ENCODE measurements at regions not wholly inside any gene's neighbourhood (a gene's known extent, or its start where the extent isn't known, plus 50 kb on each side); places are given as distances from the start of the nearest gene placed in this dataset.

- ChIA-PET POLR2A (no interaction called here), CTCF (no interaction called here)
- Mint-ChIP-seq H3K4me3 (no peak overlapping the region), H3K4me1 (no peaks in the 10 kb centered on the region), H3K27me3 (peaks cover 0 to 8% of the 10 kb centered on the region in 2 donors), H3K36me3 (no peaks in the 10 kb centered on the region), H3K9me3 (no peaks in the 10 kb centered on the region), H3K27ac (no peak overlapping the region)
- H3K4me1 ChIP-seq (ENCODE audit: insufficient read depth, low read length) = no peaks in the 10 kb centered on the region
- H3K36me3 ChIP-seq (ENCODE audit: insufficient read depth, low read length) = no peaks in the 10 kb centered on the region
- no peaks in the 10 kb centered on the region for H3K27me3 ChIP-seq (ENCODE audit: insufficient read depth, low read length, poor library complexity, severe bottlenecking)
- H3K27ac ChIP-seq (ENCODE audit: low read depth, low read length) = no peak overlapping the region
- H3K9me3 ChIP-seq (ENCODE audit: low read length) = no peaks in the 10 kb centered on the region
- no peak for DNase-seq
- H3K4me3 ChIP-seq (ENCODE audit: low read length) = no peak overlapping the region
These were observed 180.4 kb upstream of the ACTBL2 start for GRCh38 chr5:57662991-57663390.

GRCh38 chr5:57659886-57660285, 177.3 kb upstream of the ACTBL2 start:
- Mint-ChIP-seq H3K36me3 (no peaks in the 10 kb centered on the region), H3K4me1 (no peaks in the 10 kb centered on the region), H3K4me3 (no peak overlapping the region), H3K27me3 (peaks cover 0 to 8% of the 10 kb centered on the region in 2 donors), H3K27ac (no peak overlapping the region), H3K9me3 (no peaks in the 10 kb centered on the region)
- no peaks in the 10 kb centered on the region for H3K36me3 ChIP-seq (ENCODE audit: insufficient read depth, low read length)
- H3K4me1 ChIP-seq (ENCODE audit: insufficient read depth, low read length) = no peaks in the 10 kb centered on the region
- H3K27me3 ChIP-seq (ENCODE audit: insufficient read depth, low read length, poor library complexity, severe bottlenecking) = no peaks in the 10 kb centered on the region
- POLR2A ChIA-PET = no interaction called here
- no peaks in the 10 kb centered on the region for H3K9me3 ChIP-seq (ENCODE audit: low read length)
- no peak overlapping the region for H3K4me3 ChIP-seq (ENCODE audit: low read length)
- DNase-seq = no peak
- CTCF ChIA-PET = no interaction called here
- H3K27ac ChIP-seq (ENCODE audit: low read depth, low read length) = no peak overlapping the region

- Histone ChIP-seq H3K4me3 (ENCODE audit: low read length) (no peak overlapping the region), H3K27ac (ENCODE audit: low read depth, low read length) (no peak overlapping the region), H3K4me1 (ENCODE audit: insufficient read depth, low read length) (no peaks in the 10 kb centered on the region), H3K27me3 (ENCODE audit: insufficient read depth, low read length, poor library complexity, severe bottlenecking) (no peaks in the 10 kb centered on the region), H3K36me3 (ENCODE audit: insufficient read depth, low read length) (no peaks in the 10 kb centered on the region), H3K9me3 (ENCODE audit: low read length) (no peaks in the 10 kb centered on the region)
- ChIA-PET CTCF (no interaction called here), POLR2A (no interaction called here)
- H3K9me3 Mint-ChIP-seq = no peaks in the 10 kb centered on the region
- no peak for DNase-seq
- no peak overlapping the region for H3K4me3 Mint-ChIP-seq
- no peaks in the 10 kb centered on the region for H3K4me1 Mint-ChIP-seq
- no peak overlapping the region for H3K27ac Mint-ChIP-seq
- peaks cover 0 to 8% of the 10 kb centered on the region in 2 donors for H3K27me3 Mint-ChIP-seq
- no peaks in the 10 kb centered on the region for H3K36me3 Mint-ChIP-seq
These were observed 175.4 kb upstream of the ACTBL2 start for GRCh38 chr5:57658018-57658417.

- no peak overlapping the region for H3K27ac Mint-ChIP-seq
- H3K36me3 Mint-ChIP-seq = no peaks in the 10 kb centered on the region
- CTCF ChIA-PET = no interaction called here
- H3K4me3 ChIP-seq (ENCODE audit: low read length) = no peak overlapping the region
- H3K27me3 ChIP-seq (ENCODE audit: insufficient read depth, low read length, poor library complexity, severe bottlenecking) = no peaks in the 10 kb centered on the region
- no peaks in the 10 kb centered on the region for H3K9me3 ChIP-seq (ENCODE audit: low read length)
- H3K4me1 Mint-ChIP-seq = no peaks in the 10 kb centered on the region
- no peak for DNase-seq
- POLR2A ChIA-PET = no interaction called here
- H3K27ac ChIP-seq (ENCODE audit: low read depth, low read length) = no peak overlapping the region
- no peak overlapping the region for H3K4me3 Mint-ChIP-seq
- H3K27me3 Mint-ChIP-seq = peaks cover 0 to 3% of the 10 kb centered on the region in 2 donors
- peaks cover 0 to under 1% (median 0%) of the 10 kb centered on the region in 5 donors for H3K9me3 Mint-ChIP-seq
- H3K4me1 ChIP-seq (ENCODE audit: insufficient read depth, low read length) = no peaks in the 10 kb centered on the region
- no peaks in the 10 kb centered on the region for H3K36me3 ChIP-seq (ENCODE audit: insufficient read depth, low read length)
These were observed 172.6 kb upstream of the ACTBL2 start for GRCh38 chr5:57655228-57655627.

- H3K36me3 ChIP-seq (ENCODE audit: insufficient read depth, low read length) = no peaks in the 10 kb centered on the region
- peaks cover 0 to under 1% of the 10 kb centered on the region in 2 donors for H3K27me3 Mint-ChIP-seq
These were observed 171.2 kb upstream of the ACTBL2 start for GRCh38 chr5:57653636-57654290.

GRCh38 chr5:57651127-57651526, 168.5 kb upstream of the ACTBL2 start:
- Histone ChIP-seq H3K27me3 (ENCODE audit: insufficient read depth, low read length, poor library complexity, severe bottlenecking) (no peaks in the 10 kb centered on the region), H3K9me3 (ENCODE audit: low read length) (no peaks in the 10 kb centered on the region), H3K36me3 (ENCODE audit: insufficient read depth, low read length) (no peaks in the 10 kb centered on the region), H3K4me1 (ENCODE audit: insufficient read depth, low read length) (no peaks in the 10 kb centered on the region), H3K27ac (ENCODE audit: low read depth, low read length) (no peak overlapping the region), H3K4me3 (ENCODE audit: low read length) (no peak overlapping the region)
- peaks cover 0 to 3% of the 10 kb centered on the region in 2 donors for H3K27me3 Mint-ChIP-seq
- DNase-seq = no peak
- POLR2A ChIA-PET = no interaction called here
- no peaks in the 10 kb centered on the region for H3K4me1 Mint-ChIP-seq
- CTCF ChIA-PET = interaction anchor here (2.6 kb wide), 1 partner anchor 810 kb away, joined by 12 read pairs; no protein-coding TSS in a partner anchor
- H3K9me3 Mint-ChIP-seq = peaks cover 3 to 14% (median 12%) of the 10 kb centered on the region in 5 donors
- no peak overlapping the region for H3K4me3 Mint-ChIP-seq
- no peak overlapping the region for H3K27ac Mint-ChIP-seq
- no peaks in the 10 kb centered on the region for H3K36me3 Mint-ChIP-seq

More at GRCh38 chr5:57653636-57654290, 171.2 kb upstream of the ACTBL2 start:
- Histone ChIP-seq H3K27me3 (ENCODE audit: insufficient read depth, low read length, poor library complexity, severe bottlenecking) (no peaks in the 10 kb centered on the region), H3K27ac (ENCODE audit: low read depth, low read length) (no peak overlapping the region), H3K4me1 (ENCODE audit: insufficient read depth, low read length) (no peaks in the 10 kb centered on the region), H3K4me3 (ENCODE audit: low read length) (no peak overlapping the region), H3K9me3 (ENCODE audit: low read length) (no peaks in the 10 kb centered on the region)
- DNase-seq = no peak
- Mint-ChIP-seq H3K9me3 (peaks cover 3 to 7% (median 5%) of the 10 kb centered on the region in 5 donors), H3K27ac (peak overlapping the region in 1 of 8 donors; percentile 29), H3K36me3 (no peaks in the 10 kb centered on the region), H3K4me1 (no peaks in the 10 kb centered on the region), H3K4me3 (no peak overlapping the region)
- ChIA-PET POLR2A (no interaction called here), CTCF (no interaction called here)

GRCh38 chr5:57650360-57651069, 167.9 kb upstream of the ACTBL2 start:
- DNase-seq = peak in 1 of 5 donors; percentile 1
- Mint-ChIP-seq H3K36me3 (no peaks in the 10 kb centered on the region), H3K4me3 (no peak overlapping the region), H3K27ac (no peak overlapping the region), H3K27me3 (peaks cover 0 to 3% of the 10 kb centered on the region in 2 donors), H3K9me3 (peaks cover 3 to 14% (median 12%) of the 10 kb centered on the region in 5 donors), H3K4me1 (no peaks in the 10 kb centered on the region)
- ChIA-PET CTCF (interaction anchor here (1.5 to 2.6 kb wide), 2 partner anchors 8 to 810 kb away, joined by 4 to 12 read pairs; no protein-coding TSS in a partner anchor), POLR2A (no interaction called here)
- H3K27ac ChIP-seq (ENCODE audit: low read depth, low read length) = no peak overlapping the region
- no peak overlapping the region for H3K4me3 ChIP-seq (ENCODE audit: low read length)
- no peaks in the 10 kb centered on the region for H3K27me3 ChIP-seq (ENCODE audit: insufficient read depth, low read length, poor library complexity, severe bottlenecking)
- H3K9me3 ChIP-seq (ENCODE audit: low read length) = no peaks in the 10 kb centered on the region
- H3K4me1 ChIP-seq (ENCODE audit: insufficient read depth, low read length) = no peaks in the 10 kb centered on the region
- no peaks in the 10 kb centered on the region for H3K36me3 ChIP-seq (ENCODE audit: insufficient read depth, low read length)

GRCh38 chr5:57642698-57643097, 160.1 kb upstream of the ACTBL2 start:
- no peak overlapping the region for H3K27ac ChIP-seq (ENCODE audit: low read depth, low read length)
- ChIA-PET CTCF (no interaction called here), POLR2A (no interaction called here)
- no peak overlapping the region for H3K4me3 Mint-ChIP-seq
- DNase-seq = no peak
- H3K27me3 Mint-ChIP-seq = peaks cover 0 to 3% of the 10 kb centered on the region in 2 donors
- no peaks in the 10 kb centered on the region for H3K4me1 ChIP-seq (ENCODE audit: insufficient read depth, low read length)
- no peaks in the 10 kb centered on the region for H3K36me3 Mint-ChIP-seq
- H3K9me3 ChIP-seq (ENCODE audit: low read length) = no peaks in the 10 kb centered on the region
- no peaks in the 10 kb centered on the region for H3K36me3 ChIP-seq (ENCODE audit: insufficient read depth, low read length)
- no peaks in the 10 kb centered on the region for H3K4me1 Mint-ChIP-seq
- no peak overlapping the region for H3K4me3 ChIP-seq (ENCODE audit: low read length)
- H3K27ac Mint-ChIP-seq = no peak overlapping the region
- H3K27me3 ChIP-seq (ENCODE audit: insufficient read depth, low read length, poor library complexity, severe bottlenecking) = no peaks in the 10 kb centered on the region
- peaks cover 0 to 9% (median under 1%) of the 10 kb centered on the region in 5 donors for H3K9me3 Mint-ChIP-seq

All from CD8-positive, alpha-beta memory T cell (primary cell).